HUES6 (cell line): ENCODE measurements at regions not wholly inside any gene's neighbourhood (a gene's known extent, or its start where the extent isn't known, plus 50 kb on each side); places are given as distances from the start of the nearest gene placed in this dataset.

Experiments
- H3K27ac ChIP-seq: 2 replicates; pipeline ENCODE4 v1.7.0; 2013; ENCODE audit warnings: low read depth, mild to moderate bottlenecking, low read length, inconsistent platforms
- H3K27me3 ChIP-seq: 2 replicates; pipeline ENCODE4 v1.6.1; 2013; ENCODE audit warnings: low read length; ENCODE audit not compliant: control insufficient read depth, insufficient read depth
- H3K36me3 ChIP-seq: 2 replicates; pipeline ENCODE4 v1.6.1; 2013; ENCODE audit warnings: low read length; ENCODE audit not compliant: control insufficient read depth, insufficient read depth
- H3K4me1 ChIP-seq: 2 replicates; pipeline ENCODE4 v1.6.1; 2013; ENCODE audit warnings: low read length; ENCODE audit not compliant: control insufficient read depth, insufficient read depth
- H3K4me3 ChIP-seq: 2 replicates; pipeline ENCODE4 v1.5.1; 2013; ENCODE audit warnings: low read depth, low read length
- H3K9ac ChIP-seq: one replicate; pipeline ENCODE4 v1.6.1; 2013; ENCODE audit warnings: mild to moderate bottlenecking, low read length
- H3K9me3 ChIP-seq: 2 replicates; pipeline ENCODE4 v1.6.1; 2013; ENCODE audit warnings: low read depth, low read length; ENCODE audit not compliant: control insufficient read depth, insufficient read depth

DNA sequence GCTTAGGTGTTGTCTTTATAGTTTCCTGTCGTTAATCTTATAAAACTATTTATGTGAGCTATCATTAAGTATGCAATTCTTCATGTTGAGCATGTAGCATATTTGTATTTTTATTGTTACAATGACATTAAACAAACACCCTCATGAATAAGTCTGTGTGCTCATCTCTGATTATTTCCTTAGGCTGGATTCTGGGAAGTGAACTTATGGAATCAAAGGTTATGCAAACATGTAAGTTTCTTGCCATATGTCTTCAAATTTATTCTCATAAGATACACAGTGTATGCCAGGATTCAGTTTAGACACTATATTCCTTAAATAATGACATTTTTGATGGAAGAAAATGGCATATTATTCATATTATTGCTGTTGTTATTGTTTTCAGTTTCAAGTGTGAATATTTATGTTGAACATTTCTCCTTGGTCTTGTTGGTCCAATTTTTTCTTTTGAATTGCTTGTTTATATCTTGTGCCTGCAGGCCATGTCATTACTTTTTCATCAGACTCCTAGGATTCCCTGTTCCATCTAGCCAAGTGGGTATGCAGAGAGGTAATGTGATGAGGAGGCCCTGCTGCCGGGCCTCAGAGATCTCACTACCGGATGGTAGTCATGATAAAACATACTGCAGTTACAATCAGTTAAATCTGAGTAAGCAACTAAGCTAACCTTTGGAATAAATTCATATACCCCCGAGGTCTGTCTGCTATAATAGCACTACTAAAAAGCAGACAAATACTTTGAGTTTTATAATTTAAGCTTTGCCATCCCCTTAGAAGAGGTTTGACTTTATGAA is 684.3 kb upstream of the SGO1 start:
- no peak overlapping the region for H3K27ac ChIP-seq
- H3K4me1 ChIP-seq: no peaks in the 10 kb centered on the region
- no peak overlapping the region for H3K4me3 ChIP-seq
- H3K9me3 ChIP-seq: peaks cover 3% of the 10 kb centered on the region; the same call in 1 of the 2 replicates
- no peak overlapping the region for H3K9ac ChIP-seq
- no peaks in the 10 kb centered on the region for H3K36me3 ChIP-seq
- no peaks in the 10 kb centered on the region for H3K27me3 ChIP-seq

DNA sequence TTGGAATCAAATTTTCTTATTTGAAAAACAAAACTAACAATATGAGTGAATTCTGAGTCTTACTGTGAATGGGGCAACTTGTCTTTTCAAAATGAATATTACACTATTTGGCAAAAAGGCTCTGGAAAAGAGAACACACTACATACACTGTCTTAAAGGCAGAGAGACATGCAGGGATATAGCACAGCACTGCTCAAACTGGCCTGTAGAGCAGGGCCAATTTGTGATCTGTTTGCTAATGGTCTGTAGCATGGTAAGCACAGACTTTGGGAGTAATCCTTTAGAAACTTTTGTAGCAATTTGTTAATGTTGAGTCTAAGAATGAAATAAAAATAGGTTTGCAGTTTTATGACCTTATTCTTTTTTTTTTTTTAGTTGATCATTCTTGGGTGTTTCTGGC is 679.8 kb upstream of the SGO1 start:
- no peak overlapping the region for H3K27ac ChIP-seq
- no peaks in the 10 kb centered on the region for H3K27me3 ChIP-seq

DNA sequence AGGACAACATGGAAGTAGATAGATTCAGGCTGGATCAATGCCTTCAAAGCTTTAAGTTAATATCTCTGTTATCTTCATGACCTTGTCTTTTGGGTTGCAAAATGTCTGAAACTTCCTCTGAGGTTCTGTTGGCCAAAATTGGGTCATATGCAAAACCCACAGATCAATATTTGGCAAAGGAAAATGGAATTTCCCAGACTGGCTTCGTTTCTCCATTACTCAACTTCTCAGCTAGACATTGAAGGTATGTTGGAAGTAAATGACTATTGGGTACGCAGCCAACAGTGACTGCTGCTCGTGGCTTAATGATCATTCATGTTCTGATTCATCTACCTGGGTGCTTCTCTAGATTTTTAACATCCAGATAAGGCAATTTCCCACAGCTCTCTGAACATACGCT is 675.4 kb upstream of the SGO1 start:
- H3K27me3 ChIP-seq: no peaks in the 10 kb centered on the region
- H3K9me3 ChIP-seq: peaks cover 30% of the 10 kb centered on the region
- H3K27ac ChIP-seq: no peak overlapping the region
- peaks cover 9% of the 10 kb centered on the region; the same call in 1 of the 2 replicates for H3K4me1 ChIP-seq
- H3K36me3 ChIP-seq: no peaks in the 10 kb centered on the region
- H3K9ac ChIP-seq: no peak overlapping the region
- H3K4me3 ChIP-seq: no peak overlapping the region

More for the DNA sequence above, 679.8 kb upstream of the SGO1 start:
- Histone ChIP-seq H3K4me3 (no peak overlapping the region), H3K4me1 (no peaks in the 10 kb centered on the region; the same call in 1 of the 2 replicates), H3K36me3 (no peaks in the 10 kb centered on the region), H3K9ac (no peak overlapping the region), H3K9me3 (peaks cover 30% of the 10 kb centered on the region)

DNA sequence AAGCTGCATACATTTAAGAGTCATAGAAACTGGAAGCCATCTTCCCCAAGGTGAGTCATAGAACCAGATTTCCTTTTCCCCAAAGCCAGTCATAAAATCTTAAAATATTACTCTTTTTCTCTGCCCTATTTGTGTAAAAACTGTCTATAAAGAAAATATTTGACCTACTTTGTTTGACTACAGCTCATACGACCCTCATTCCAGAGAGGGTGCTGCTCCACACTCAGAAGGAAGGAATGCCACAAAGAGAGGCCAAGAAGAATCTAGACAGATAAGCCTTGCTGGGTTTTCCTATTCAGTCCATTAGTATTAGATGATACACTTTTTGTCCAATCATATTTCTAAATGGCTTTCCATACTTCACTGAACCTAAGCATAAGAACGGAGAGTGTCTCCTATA is 671.6 kb upstream of the SGO1 start:
- Histone ChIP-seq H3K9ac (no peak overlapping the region), H3K27ac (no peak overlapping the region), H3K9me3 (0 out of 2 replicates have a peak, but pooled peaks cover 4% of the 10 kb centered on the region), H3K36me3 (no peaks in the 10 kb centered on the region), H3K4me1 (peaks cover 12% of the 10 kb centered on the region; the same call in 1 of the 2 replicates), H3K27me3 (no peaks in the 10 kb centered on the region; the same call in 1 of the 2 replicates), H3K4me3 (no peak overlapping the region)

DNA sequence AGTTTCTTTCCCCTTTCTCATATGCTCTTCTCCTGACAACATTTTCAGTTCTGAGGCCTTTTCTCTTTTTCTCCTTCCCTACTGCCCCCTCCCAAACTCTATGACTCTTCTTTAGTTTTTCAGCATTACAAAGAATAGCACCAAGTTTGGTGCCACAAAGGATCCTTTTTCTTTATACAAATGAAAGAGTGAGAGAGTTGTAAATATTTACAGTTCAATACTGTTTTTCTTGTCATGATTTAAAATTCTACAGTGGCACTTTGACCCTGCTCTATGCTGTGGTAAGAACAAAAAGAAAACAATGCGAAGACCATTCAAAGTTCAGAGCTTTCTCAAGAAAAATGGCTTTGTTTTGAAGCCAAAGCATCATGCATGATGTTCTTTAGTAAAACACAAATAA is 667.9 kb upstream of the SGO1 start:
- Histone ChIP-seq H3K27me3 (no peaks in the 10 kb centered on the region; the same call in 1 of the 2 replicates), H3K4me3 (no peak overlapping the region), H3K4me1 (peaks cover 10% of the 10 kb centered on the region; the same call in 1 of the 2 replicates), H3K9me3 (no peaks in the 10 kb centered on the region), H3K36me3 (no peaks in the 10 kb centered on the region), H3K27ac (no peak overlapping the region), H3K9ac (no peak overlapping the region)

DNA sequence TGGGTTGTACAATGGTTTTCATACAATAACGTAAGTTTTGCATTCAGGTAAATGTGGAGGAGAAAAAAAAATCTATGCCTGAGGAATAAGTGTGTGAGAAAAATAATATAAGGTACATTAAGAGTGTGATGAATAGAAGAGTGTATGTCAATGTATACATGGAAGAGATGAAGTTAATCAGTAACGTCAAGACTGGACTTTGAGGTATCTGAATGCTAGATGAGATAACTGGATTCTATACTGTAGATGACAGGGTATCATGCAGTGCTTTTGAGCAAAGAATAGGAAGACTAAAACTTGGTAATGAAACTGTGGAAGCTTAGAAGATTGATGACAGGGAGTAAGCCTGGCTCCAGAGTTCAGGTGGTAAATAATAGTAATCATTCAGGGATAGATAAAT is 666.7 kb upstream of the SGO1 start:
- Histone ChIP-seq H3K4me1 (peaks cover 5% of the 10 kb centered on the region; the same call in 1 of the 2 replicates), H3K27me3 (no peaks in the 10 kb centered on the region; the same call in 1 of the 2 replicates), H3K9me3 (no peaks in the 10 kb centered on the region), H3K4me3 (no peak overlapping the region), H3K36me3 (no peaks in the 10 kb centered on the region), H3K27ac (no peak overlapping the region), H3K9ac (no peak overlapping the region)

DNA sequence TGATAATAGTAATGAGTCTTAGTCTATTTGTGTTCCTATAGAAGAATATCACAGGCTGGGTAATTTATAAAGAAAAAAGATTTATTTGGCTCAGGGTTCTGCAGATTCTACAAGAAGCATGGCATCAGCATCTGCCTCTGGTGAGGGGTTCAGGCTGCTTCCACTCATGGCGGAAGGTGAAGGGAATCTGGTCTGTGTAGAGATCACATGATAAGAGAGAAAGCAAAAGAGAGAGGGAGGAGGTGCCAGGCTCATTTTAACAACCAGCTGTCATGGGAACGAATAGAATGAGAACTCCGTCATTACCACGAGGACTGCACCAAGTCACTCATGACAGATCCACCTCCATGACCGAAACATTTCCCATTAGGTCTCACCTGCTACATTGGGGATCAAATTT is 664.0 kb upstream of the SGO1 start:
- Histone ChIP-seq H3K9me3 (no peaks in the 10 kb centered on the region), H3K4me1 (peaks cover 11% of the 10 kb centered on the region; the same call in 1 of the 2 replicates), H3K27me3 (no peaks in the 10 kb centered on the region; the same call in 1 of the 2 replicates), H3K4me3 (no peak overlapping the region), H3K36me3 (no peaks in the 10 kb centered on the region), H3K9ac (no peak overlapping the region), H3K27ac (no peak overlapping the region)

DNA sequence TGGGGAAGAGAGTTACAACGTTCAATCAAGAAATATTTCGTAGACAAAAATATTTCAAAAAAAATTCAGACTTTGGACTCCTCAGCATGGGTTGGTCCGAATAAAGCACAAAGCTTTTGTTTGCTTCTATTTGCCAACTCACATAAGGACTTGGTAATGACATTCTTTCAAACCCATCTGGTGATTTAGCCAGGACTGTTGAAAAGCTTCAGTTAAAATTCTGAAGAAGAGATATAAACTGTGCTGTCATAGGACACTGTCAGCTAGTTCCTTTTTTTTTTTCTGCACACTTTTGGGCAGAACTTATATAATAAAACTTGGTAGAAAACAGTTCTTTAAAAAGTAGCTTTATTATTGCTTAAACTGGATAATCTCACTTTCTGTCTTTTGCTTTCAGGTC is 660.8 kb upstream of the SGO1 start:
- Histone ChIP-seq H3K36me3 (no peaks in the 10 kb centered on the region), H3K4me3 (no peak overlapping the region), H3K4me1 (peaks cover 8% of the 10 kb centered on the region; the same call in 1 of the 2 replicates), H3K27ac (no peak overlapping the region), H3K9ac (no peak overlapping the region), H3K9me3 (no peaks in the 10 kb centered on the region), H3K27me3 (no peaks in the 10 kb centered on the region)

DNA sequence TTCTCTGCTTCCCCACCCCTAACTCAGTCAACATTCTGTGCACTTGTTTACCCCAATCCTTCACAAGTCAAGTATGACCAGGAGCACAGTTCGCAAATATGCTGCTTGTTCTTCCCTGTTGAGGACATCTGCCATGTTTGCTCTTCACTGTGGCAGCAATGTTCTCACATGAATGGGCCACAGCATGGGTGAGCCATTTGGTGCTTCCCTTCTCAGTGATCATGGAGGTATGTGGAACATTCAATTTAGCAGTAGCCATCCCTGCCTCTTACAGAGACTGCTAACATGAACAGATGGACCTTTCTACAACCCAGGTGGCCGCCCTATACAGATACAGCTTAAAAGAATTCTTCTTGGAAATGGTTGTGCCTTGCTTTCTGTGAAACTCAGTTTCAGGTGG is 660.1 kb upstream of the SGO1 start:
- Histone ChIP-seq H3K9me3 (no peaks in the 10 kb centered on the region), H3K4me1 (peaks cover 8% of the 10 kb centered on the region; the same call in 1 of the 2 replicates)

DNA sequence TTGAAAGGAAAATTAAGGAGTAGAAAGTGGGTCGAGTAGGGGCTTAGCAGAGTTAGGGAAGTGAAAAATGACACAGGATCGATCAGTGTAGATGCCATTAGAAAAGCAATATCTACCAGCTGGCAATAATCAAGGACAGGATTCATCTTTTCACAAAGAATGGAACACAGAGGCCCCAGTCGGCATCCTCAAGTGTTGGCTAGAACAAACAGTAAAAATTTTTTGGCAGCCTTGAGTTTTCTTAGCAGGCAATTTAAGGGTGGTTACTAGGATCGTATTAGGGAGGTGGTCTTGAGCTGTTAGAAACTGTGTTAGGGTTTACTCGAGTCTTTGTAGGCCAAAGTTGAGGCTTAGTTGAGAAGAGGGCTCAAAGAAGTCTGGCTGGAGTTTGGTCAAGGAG is 658.8 kb upstream of the SGO1 start:
- Histone ChIP-seq H3K4me1 (peaks cover 6% of the 10 kb centered on the region; the same call in 1 of the 2 replicates), H3K36me3 (no peaks in the 10 kb centered on the region), H3K27me3 (no peaks in the 10 kb centered on the region), H3K27ac (no peak overlapping the region), H3K9me3 (no peaks in the 10 kb centered on the region), H3K9ac (no peak overlapping the region), H3K4me3 (no peak overlapping the region)

More for the DNA sequence above, 660.1 kb upstream of the SGO1 start:
- H3K4me3 ChIP-seq: no peak overlapping the region
- no peaks in the 10 kb centered on the region for H3K36me3 ChIP-seq
- no peak overlapping the region for H3K9ac ChIP-seq
- no peak overlapping the region for H3K27ac ChIP-seq
- no peaks in the 10 kb centered on the region for H3K27me3 ChIP-seq

DNA sequence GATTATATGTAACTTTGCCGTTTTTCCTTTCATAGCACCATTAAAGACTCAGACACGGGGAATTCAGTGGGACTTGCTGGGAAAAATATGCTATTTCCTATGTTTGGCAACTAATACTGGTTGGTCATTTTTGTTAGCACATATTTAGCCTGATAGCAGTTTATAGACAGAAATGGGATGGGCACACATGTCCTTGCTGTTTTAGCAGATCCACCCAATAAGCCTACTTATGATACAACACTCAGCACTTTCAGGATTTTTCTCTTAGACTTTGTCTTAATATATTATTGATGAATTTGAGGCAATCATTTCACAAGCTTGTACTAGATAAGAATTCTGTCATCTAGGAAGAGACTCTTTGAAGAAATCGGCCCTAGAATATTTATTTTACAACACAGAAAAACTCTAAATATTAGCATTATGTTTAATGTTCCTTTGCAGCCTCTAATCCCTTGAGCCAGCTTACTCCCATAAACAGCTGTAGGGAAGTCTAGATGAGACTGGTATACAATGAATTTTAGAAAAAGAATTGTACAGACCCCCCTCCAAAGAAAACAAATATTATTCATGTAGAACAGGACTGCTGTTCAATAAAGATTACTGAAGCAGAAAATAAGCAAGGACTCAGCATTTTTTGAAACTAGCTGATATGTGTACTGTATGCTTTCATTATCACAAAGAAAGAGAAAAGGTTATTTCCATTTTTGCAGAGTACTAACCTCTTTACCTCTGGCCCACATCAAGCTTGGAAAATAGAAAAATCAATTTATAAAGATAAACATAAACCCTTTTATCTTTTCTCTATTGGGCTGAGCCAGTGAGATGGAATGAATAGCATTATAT is 656.8 kb upstream of the SGO1 start:
- Histone ChIP-seq H3K4me1 (peaks cover 6% of the 10 kb centered on the region; the same call in 1 of the 2 replicates), H3K27ac (no peak overlapping the region), H3K27me3 (no peaks in the 10 kb centered on the region), H3K36me3 (no peaks in the 10 kb centered on the region), H3K9me3 (no peaks in the 10 kb centered on the region), H3K9ac (no peak overlapping the region), H3K4me3 (no peak overlapping the region)
